ENCODE measurements at regions not wholly inside any gene's neighbourhood (a gene's known extent, or its start where the extent isn't known, plus 50 kb on each side); places are given as distances from the start of the nearest gene placed in this dataset.

DNA sequence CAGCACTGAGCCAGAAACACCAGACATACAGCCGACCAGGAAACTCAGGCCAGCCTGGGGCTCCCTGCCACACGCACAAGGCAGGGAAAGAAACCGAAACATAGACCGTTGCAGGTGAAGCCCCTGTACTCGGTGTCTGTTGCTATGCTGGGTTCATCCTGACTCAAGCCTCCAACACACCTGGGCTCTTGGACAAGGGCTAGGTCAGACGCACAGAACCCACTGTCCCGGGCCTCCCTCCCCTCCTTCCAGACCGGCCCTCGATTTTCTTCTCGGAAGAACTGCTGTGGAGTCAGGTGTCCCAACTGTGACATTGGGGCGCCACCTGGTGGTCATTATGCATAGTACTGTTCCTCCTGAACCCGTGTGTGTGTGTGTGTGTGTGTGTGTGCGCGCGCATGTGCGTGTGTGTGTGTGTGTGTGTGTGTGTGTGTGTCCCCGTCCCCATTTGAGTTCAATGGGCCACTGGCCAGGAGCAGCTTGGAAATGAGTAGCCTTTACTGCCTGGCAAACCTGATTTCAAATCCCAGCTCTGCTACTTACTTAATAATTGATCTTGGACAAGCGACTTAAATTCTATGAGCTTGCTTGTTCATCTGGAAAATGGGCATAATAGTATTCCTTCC, 55.4 kb upstream of the GLI2 start:
- TF ChIP-seq SIN3A (IDR thresholded peaks at IDR 0.05; ENCODE audit: borderline replicate concordance, insufficient read depth, low read length) (no peak), POLR2AphosphoS5 (IDR thresholded peaks at IDR 0.05; ENCODE audit: low read depth, low read length) (no peak), FOXP2 (optimal IDR thresholded peaks at IDR 0.05; ENCODE audit: borderline replicate concordance, extremely low read depth, extremely low read length, insufficient read depth) (no peak), TAF1 (IDR thresholded peaks at IDR 0.05; ENCODE audit: borderline replicate concordance, insufficient read depth, low read length) (no peak)
- TF ChIP-seq, protein P1, sequence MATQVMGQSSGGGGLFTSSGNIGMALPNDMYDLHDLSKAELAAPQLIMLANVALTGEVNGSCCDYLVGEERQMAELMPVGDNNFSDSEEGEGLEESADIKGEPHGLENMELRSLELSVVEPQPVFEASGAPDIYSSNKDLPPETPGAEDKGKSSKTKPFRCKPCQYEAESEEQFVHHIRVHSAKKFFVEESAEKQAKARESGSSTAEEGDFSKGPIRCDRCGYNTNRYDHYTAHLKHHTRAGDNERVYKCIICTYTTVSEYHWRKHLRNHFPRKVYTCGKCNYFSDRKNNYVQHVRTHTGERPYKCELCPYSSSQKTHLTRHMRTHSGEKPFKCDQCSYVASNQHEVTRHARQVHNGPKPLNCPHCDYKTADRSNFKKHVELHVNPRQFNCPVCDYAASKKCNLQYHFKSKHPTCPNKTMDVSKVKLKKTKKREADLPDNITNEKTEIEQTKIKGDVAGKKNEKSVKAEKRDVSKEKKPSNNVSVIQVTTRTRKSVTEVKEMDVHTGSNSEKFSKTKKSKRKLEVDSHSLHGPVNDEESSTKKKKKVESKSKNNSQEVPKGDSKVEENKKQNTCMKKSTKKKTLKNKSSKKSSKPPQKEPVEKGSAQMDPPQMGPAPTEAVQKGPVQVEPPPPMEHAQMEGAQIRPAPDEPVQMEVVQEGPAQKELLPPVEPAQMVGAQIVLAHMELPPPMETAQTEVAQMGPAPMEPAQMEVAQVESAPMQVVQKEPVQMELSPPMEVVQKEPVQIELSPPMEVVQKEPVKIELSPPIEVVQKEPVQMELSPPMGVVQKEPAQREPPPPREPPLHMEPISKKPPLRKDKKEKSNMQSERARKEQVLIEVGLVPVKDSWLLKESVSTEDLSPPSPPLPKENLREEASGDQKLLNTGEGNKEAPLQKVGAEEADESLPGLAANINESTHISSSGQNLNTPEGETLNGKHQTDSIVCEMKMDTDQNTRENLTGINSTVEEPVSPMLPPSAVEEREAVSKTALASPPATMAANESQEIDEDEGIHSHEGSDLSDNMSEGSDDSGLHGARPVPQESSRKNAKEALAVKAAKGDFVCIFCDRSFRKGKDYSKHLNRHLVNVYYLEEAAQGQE (IDR thresholded peaks at IDR 0.05; ENCODE audit: insufficient read depth in 1 of 2, low read depth in 2 of 2, low read length in 2 of 2) = no peak

DNA sequence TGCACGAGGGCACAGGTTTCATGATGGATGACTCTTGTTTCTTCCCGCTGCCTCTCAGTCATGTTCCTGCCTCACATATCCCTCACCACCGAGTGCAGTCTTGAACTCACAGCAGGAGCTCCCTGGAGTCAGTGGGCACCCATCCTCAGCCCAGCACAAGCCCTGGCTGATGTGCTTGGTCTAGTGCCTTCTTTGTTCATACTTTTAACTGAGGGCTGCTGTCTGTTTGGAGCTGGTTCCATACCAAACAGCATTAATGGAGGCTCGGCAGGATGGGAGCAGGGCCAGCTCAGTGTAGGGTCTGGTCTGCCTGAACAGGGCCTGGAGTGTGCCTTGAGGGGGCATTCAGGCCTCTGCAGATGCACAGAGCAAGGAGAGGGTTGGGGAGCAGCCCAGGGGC, 54.5 kb upstream of the GLI2 start:
- TF ChIP-seq, protein P1 (IDR thresholded peaks at IDR 0.05; ENCODE audit: insufficient read depth in 1 of 2, low read depth in 2 of 2, low read length in 2 of 2) = no peak
- TF ChIP-seq POLR2AphosphoS5 (IDR thresholded peaks at IDR 0.05; ENCODE audit: low read depth, low read length) (no peak), FOXP2 (optimal IDR thresholded peaks at IDR 0.05; ENCODE audit: borderline replicate concordance, extremely low read depth, extremely low read length, insufficient read depth) (no peak), TAF1 (IDR thresholded peaks at IDR 0.05; ENCODE audit: borderline replicate concordance, insufficient read depth, low read length) (no peak), SIN3A (IDR thresholded peaks at IDR 0.05; ENCODE audit: borderline replicate concordance, insufficient read depth, low read length) (no peak)

DNA sequence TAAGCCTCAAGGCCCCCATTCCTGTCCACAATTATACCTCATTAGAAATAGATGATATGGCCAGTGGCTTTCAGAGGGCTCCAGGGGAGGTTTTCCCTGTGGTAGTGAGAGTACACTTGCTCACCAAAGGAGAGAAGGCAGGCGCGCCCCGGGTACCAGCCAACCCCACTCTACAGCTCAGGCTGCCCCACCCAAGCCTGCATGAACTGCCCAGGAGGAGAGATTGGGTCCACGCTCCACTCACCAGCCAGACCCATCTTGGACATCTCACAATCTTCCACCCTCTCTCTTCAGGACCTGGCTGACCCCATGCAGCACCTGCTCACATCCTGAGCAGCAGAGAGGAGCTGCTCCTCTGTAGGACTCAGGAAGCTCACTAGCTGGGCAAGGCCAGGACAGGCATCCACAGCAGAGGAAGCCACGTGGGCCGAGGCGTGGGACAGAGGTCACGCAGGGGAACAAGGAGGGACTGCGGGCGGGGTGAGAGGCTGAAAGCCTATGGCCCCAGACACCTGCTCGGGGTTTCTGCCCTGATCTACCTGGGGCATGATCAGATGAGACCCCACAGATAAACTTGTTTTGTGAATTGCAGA, 53.9 kb upstream of the GLI2 start:
- TF ChIP-seq TAF1 (IDR thresholded peaks at IDR 0.05; ENCODE audit: borderline replicate concordance, insufficient read depth, low read length) (no peak), POLR2AphosphoS5 (IDR thresholded peaks at IDR 0.05; ENCODE audit: low read depth, low read length) (no peak), SIN3A (IDR thresholded peaks at IDR 0.05; ENCODE audit: borderline replicate concordance, insufficient read depth, low read length) (no peak), FOXP2 (optimal IDR thresholded peaks at IDR 0.05; ENCODE audit: borderline replicate concordance, extremely low read depth, extremely low read length, insufficient read depth) (no peak)
- TF ChIP-seq, protein P1 (IDR thresholded peaks at IDR 0.05; ENCODE audit: insufficient read depth in 1 of 2, low read depth in 2 of 2, low read length in 2 of 2) = no peak

DNA sequence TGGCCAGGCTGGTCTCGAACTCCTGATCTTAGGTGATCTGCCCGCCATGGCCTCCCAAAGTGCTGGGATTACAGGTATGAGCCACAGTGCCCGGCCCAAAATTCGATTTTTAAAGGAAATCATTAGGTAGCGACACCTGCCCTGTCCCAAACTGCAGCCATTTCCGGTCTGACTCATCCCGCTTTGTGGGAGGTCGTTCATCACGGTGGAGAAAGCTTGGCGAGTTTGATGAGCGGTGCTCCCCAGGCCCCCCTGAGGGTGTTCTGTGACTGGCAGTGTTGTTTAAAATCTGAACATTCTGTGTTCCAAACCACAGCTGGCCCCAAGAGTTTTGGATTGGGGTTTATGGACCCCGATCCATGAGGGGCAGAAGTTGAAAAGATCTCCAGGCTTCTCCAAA, 53.0 kb upstream of the GLI2 start:
- no peak for TF ChIP-seq FOXP2 (optimal IDR thresholded peaks at IDR 0.05; ENCODE audit: borderline replicate concordance, extremely low read depth, extremely low read length, insufficient read depth)
- TF ChIP-seq POLR2AphosphoS5 (IDR thresholded peaks at IDR 0.05; ENCODE audit: low read depth, low read length) = no peak
- no peak for TF ChIP-seq TAF1 (IDR thresholded peaks at IDR 0.05; ENCODE audit: borderline replicate concordance, insufficient read depth, low read length)
- TF ChIP-seq, protein P1 (IDR thresholded peaks at IDR 0.05; ENCODE audit: insufficient read depth in 1 of 2, low read depth in 2 of 2, low read length in 2 of 2) = no peak
- no peak for TF ChIP-seq SIN3A (IDR thresholded peaks at IDR 0.05; ENCODE audit: borderline replicate concordance, insufficient read depth, low read length)

Measured in PFSK-1 (cell line).